HEK293 (cell line): ENCODE measurements at regions not wholly inside any gene's neighbourhood (a gene's known extent, or its start where the extent isn't known, plus 50 kb on each side); places are given as distances from the start of the nearest gene placed in this dataset.

Experiments
- CTCF ChIA-PET: fragments of 350-600 bp; formaldehyde crosslinking; extraction: SDS; loops from one replicate; lab custom pipeline; 2021; ENCODE audit warnings: antibody characterized with exemption; lab: Yijun Ruan, JAX
- POLR2A ChIA-PET: fragments of 300-600 bp; formaldehyde crosslinking; extraction: SDS; loops from one replicate; lab custom pipeline; 2020; ENCODE audit warnings: antibody characterized with exemption, inconsistent platforms; lab: Yijun Ruan, JAX
- H3K27ac ChIP-seq: fragments of 200-500 bp; sonication (Bioruptor generic); 2 replicates; pipeline ENCODE4 v1.5.1; 2014; ENCODE audit warnings: low read depth, low read length, control low read depth, inconsistent platforms; ENCODE audit errors: extremely low read depth
- H3K36me3 ChIP-seq, 2 experiments: fragments of 200-500 bp in 1 of 2; sonication (Bioruptor generic) in 1 of 2; 1 replicate in 1 of 2; 2 replicates in 1 of 2; pipeline ENCODE4 v1.5.1; 2014 to 2017; ENCODE audit warnings: inconsistent platforms in 2 of 2, low read length in 2 of 2; ENCODE audit not compliant: control insufficient read depth in 2 of 2, insufficient read depth in 1 of 2
- H3K4me1 ChIP-seq: fragments of 200-500 bp; sonication (Bioruptor generic); 2 replicates; pipeline ENCODE4 v1.5.1; 2014; ENCODE audit warnings: mild to moderate bottlenecking, low read length, inconsistent platforms; ENCODE audit not compliant: control insufficient read depth, insufficient read depth
- H3K4me3 ChIP-seq: 2 replicates; pipeline ENCODE4 v1.5.1; 2011; ENCODE audit warnings: low read depth, mild to moderate bottlenecking, control low read depth, low read length, moderate library complexity
- H3K9me3 ChIP-seq: fragments of 200-500 bp; sonication (Bioruptor generic); 2 replicates; pipeline ENCODE4 v1.5.1; 2014; ENCODE audit warnings: low read depth, low read length, inconsistent platforms; ENCODE audit not compliant: control insufficient read depth, insufficient read depth
- ATF2 ChIP-seq: fragments of 450-650 bp; formaldehyde crosslinking; IDR thresholded peaks from 2 replicates; pipeline ENCODE4 v1.5.1; 2016; ENCODE audit warnings: missing biosample characterization, missing genetic modification characterization, low read depth
- MYNN ChIP-seq: fragments of 450-650 bp; formaldehyde crosslinking; IDR thresholded peaks from 2 replicates; pipeline ENCODE4 v1.5.1; 2016; ENCODE audit warnings: missing biosample characterization, missing genetic modification characterization, borderline replicate concordance
- MZF1 ChIP-seq: fragments of 450-650 bp; formaldehyde crosslinking; IDR thresholded peaks from 2 replicates; pipeline ENCODE4 v1.5.1; 2017; ENCODE audit warnings: missing biosample characterization, missing genetic modification characterization, borderline replicate concordance
- OSR2 ChIP-seq: fragments of 450-650 bp; formaldehyde crosslinking; IDR thresholded peaks from 2 replicates; pipeline ENCODE4 v1.5.1; 2016; ENCODE audit warnings: missing biosample characterization, missing genetic modification characterization
- ZFHX2 ChIP-seq: fragments of 450-650 bp; formaldehyde crosslinking; conservative IDR thresholded peaks from 2 replicates; pipeline ENCODE4 v1.5.1; 2016; ENCODE audit warnings: missing biosample characterization, missing genetic modification characterization
- ZFP37 ChIP-seq: fragments of 450-650 bp; formaldehyde crosslinking; IDR thresholded peaks from 2 replicates; pipeline ENCODE4 v1.5.1; 2016; ENCODE audit warnings: missing biosample characterization, missing genetic modification characterization
- ZNF138 ChIP-seq: fragments of 450-650 bp; formaldehyde crosslinking; IDR thresholded peaks from 2 replicates; pipeline ENCODE4 v1.5.1; 2016; ENCODE audit warnings: missing biosample characterization, missing genetic modification characterization, borderline replicate concordance
- ZNF146 ChIP-seq: fragments of 450-650 bp; formaldehyde crosslinking; IDR thresholded peaks from 2 replicates; pipeline ENCODE4 v1.5.1; 2016; ENCODE audit warnings: missing biosample characterization, missing genetic modification characterization
- ZNF148 ChIP-seq: fragments of 450-650 bp; formaldehyde crosslinking; IDR thresholded peaks from 2 replicates; pipeline ENCODE4 v1.5.0; 2017; ENCODE audit warnings: missing biosample characterization, missing genetic modification characterization, borderline replicate concordance
- ZNF280C ChIP-seq: fragments of 450-650 bp; formaldehyde crosslinking; IDR thresholded peaks from 2 replicates; pipeline ENCODE4 v1.5.1; 2016; ENCODE audit warnings: missing biosample characterization, missing genetic modification characterization
- ZNF280D ChIP-seq: fragments of 450-650 bp; formaldehyde crosslinking; IDR thresholded peaks from 2 replicates; pipeline ENCODE4 v1.5.1; 2016; ENCODE audit warnings: missing biosample characterization, missing genetic modification characterization
- ZNF311 ChIP-seq: fragments of 450-650 bp; formaldehyde crosslinking; IDR thresholded peaks from 2 replicates; pipeline ENCODE4 v1.5.1; 2017; ENCODE audit warnings: missing biosample characterization, missing genetic modification characterization, borderline replicate concordance
- ZNF324 ChIP-seq: fragments of 450-650 bp; formaldehyde crosslinking; IDR thresholded peaks from 2 replicates; pipeline ENCODE4 v1.5.1; 2016; ENCODE audit warnings: missing biosample characterization, missing genetic modification characterization
- ZNF350 ChIP-seq: fragments of 450-650 bp; formaldehyde crosslinking; IDR thresholded peaks from 2 replicates; pipeline ENCODE4 v1.5.0; 2017; ENCODE audit warnings: missing biosample characterization, mild to moderate bottlenecking, missing genetic modification characterization
- ZNF488 ChIP-seq: fragments of 450-650 bp; formaldehyde crosslinking; IDR thresholded peaks from 2 replicates; pipeline ENCODE4 v1.5.1; 2016; ENCODE audit warnings: missing biosample characterization, missing genetic modification characterization
- ZNF621 ChIP-seq: fragments of 450-650 bp; formaldehyde crosslinking; IDR thresholded peaks from 2 replicates; pipeline ENCODE4 v1.5.1; 2017; ENCODE audit warnings: missing biosample characterization, missing genetic modification characterization
- ZNF792 ChIP-seq: fragments of 450-650 bp; formaldehyde crosslinking; IDR thresholded peaks from 2 replicates; pipeline ENCODE4 v1.5.1; 2016; ENCODE audit warnings: missing biosample characterization, missing genetic modification characterization

GRCh38 chr3:105174017-105174615 lies 192.6 kb upstream of the ALCAM start:
- no peaks in the 10 kb centered on the region for H3K36me3 ChIP-seq
- TF ChIP-seq ATF2: no peak
- no peak for TF ChIP-seq ZNF280C (tag by site-specific recombination)
- 0 out of 2 replicates have a peak, but pooled peaks have one; percentile 14 for TF ChIP-seq ZFHX2
- TF ChIP-seq, all 188 proteins: peak for 1
- H3K9me3 ChIP-seq: no peaks in the 10 kb centered on the region
- ChIA-PET POLR2A (no interaction called here), CTCF (no interaction called here)
- no peaks in the 10 kb centered on the region for H3K4me1 ChIP-seq
- H3K27ac ChIP-seq: no peak overlapping the region
- H3K4me3 ChIP-seq: no peak overlapping the region

GRCh38 chr3:105177576-105177975 lies 189.1 kb upstream of the ALCAM start:
- ChIA-PET POLR2A (no interaction called here), CTCF (no interaction called here)
- no peaks in the 10 kb centered on the region for H3K36me3 ChIP-seq
- H3K9me3 ChIP-seq: no peaks in the 10 kb centered on the region
- TF ChIP-seq ZFP37 (tag by site-specific recombination): no peak
- TF ChIP-seq ZNF621 (tag by site-specific recombination): no peak
- TF ChIP-seq ZNF138 (tag by site-specific recombination): no peak
- TF ChIP-seq ATF2: no peak
- TF ChIP-seq ZNF488 (tag by site-specific recombination): no peak
- TF ChIP-seq OSR2: no peak
- H3K4me1 ChIP-seq: no peaks in the 10 kb centered on the region
- H3K27ac ChIP-seq: no peak overlapping the region
- no peak overlapping the region for H3K4me3 ChIP-seq

- CTCF ChIA-PET: no interaction called here
- POLR2A ChIA-PET: no interaction called here
- TF ChIP-seq ZNF148 (tag by site-specific recombination): no peak
- TF ChIP-seq ZNF350 (tag by site-specific recombination): no peak
- no peak for TF ChIP-seq ZNF280D (tag by site-specific recombination)
- TF ChIP-seq MZF1 (tag by site-specific recombination): no peak
- TF ChIP-seq ZNF792 (tag by site-specific recombination): no peak
- TF ChIP-seq ZNF311 (tag by site-specific recombination): no peak
- no peak for TF ChIP-seq MYNN (tag by site-specific recombination)
- no peak for TF ChIP-seq ZNF146 (tag by site-specific recombination)
- no peak for TF ChIP-seq ATF2
- TF ChIP-seq ZNF324 (tag by site-specific recombination): no peak
These were observed 179.4 kb upstream of the ALCAM start for GRCh38 chr3:105187344-105187743.

More at GRCh38 chr3:105187344-105187743, 179.4 kb upstream of the ALCAM start:
- Histone ChIP-seq H3K27ac (no peak overlapping the region), H3K4me3 (no peak overlapping the region), H3K4me1 (no peaks in the 10 kb centered on the region), H3K36me3 (no peaks in the 10 kb centered on the region), H3K9me3 (no peaks in the 10 kb centered on the region)
